ENCODE measurements at regions not wholly inside any gene's neighbourhood (a gene's known extent, or its start where the extent isn't known, plus 50 kb on each side); places are given as distances from the start of the nearest gene placed in this dataset.

DNA sequence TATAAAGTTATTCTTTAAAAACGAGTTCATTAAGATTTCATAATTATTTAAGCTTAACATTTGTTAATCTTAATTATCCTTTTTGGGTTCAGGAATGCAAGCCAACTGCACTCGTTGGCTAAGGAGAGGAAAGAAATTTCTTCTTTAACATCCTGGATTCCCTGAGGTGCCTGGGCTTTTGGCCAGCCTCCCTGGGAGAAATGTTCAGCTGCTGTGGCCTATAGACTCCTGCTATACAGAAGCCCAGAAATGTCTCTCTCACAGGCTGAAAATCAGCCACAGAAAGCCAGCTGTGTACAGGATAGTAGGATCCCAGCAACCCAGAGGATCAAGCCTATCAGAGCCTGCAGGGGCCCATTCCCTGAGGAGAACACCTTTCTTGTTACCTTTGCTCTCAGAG, 430.3 kb downstream of the XIRP2 start:
- TF ChIP-seq EZH2 (IDR thresholded peaks at IDR 0.05; ENCODE audit: insufficient read depth, poor library complexity, severe bottlenecking) (no peak), EZH2phosphoT487 (IDR thresholded peaks at IDR 0.05; ENCODE audit: insufficient read depth, low read depth) (no peak)

Measured in GM23248 (cell line).